ENCODE measurements at regions not wholly inside any gene's neighbourhood (a gene's known extent, or its start where the extent isn't known, plus 50 kb on each side); places are given as distances from the start of the nearest gene placed in this dataset.

- Mint-ChIP-seq H3K4me1 (no peaks in the 10 kb centered on the region), H3K9me3 (no peaks in the 10 kb centered on the region), H3K27ac (no peak overlapping the region), H3K36me3 (peaks cover 5% of the 10 kb centered on the region), H3K4me3 (no peak overlapping the region)
- ATAC-seq (no peak), DNase-seq (ENCODE audit: low spot score in 2 of 2) (no peak)
Measured at GRCh38 chr4:159432436-159432835, 329.6 kb downstream of the RAPGEF2 start.

- DNase-seq (ENCODE audit: low spot score in 2 of 2), result no peak
- no peaks in the 10 kb centered on the region for H3K4me1 Mint-ChIP-seq
- H3K4me3 Mint-ChIP-seq, result no peak overlapping the region
- H3K9me3 Mint-ChIP-seq, result no peaks in the 10 kb centered on the region
- H3K27ac Mint-ChIP-seq, result no peak overlapping the region
- H3K36me3 Mint-ChIP-seq, result peaks cover 5% of the 10 kb centered on the region
- ATAC-seq, result no peak
Measured at GRCh38 chr4:159433337-159433736, 330.5 kb downstream of the RAPGEF2 start.

GRCh38 chr4:159434114-159434870 lies 331.4 kb downstream of the RAPGEF2 start:
- H3K27ac Mint-ChIP-seq, result no peak overlapping the region
- no peak for ATAC-seq

GRCh38 chr4:159434871-159435241 lies 332.0 kb downstream of the RAPGEF2 start:
- ATAC-seq (no peak), DNase-seq (ENCODE audit: low spot score in 2 of 2) (no peak)
- H3K27ac Mint-ChIP-seq, result no peak overlapping the region
- H3K36me3 Mint-ChIP-seq, result peaks cover 5% of the 10 kb centered on the region
- no peak overlapping the region for H3K4me3 Mint-ChIP-seq
- no peaks in the 10 kb centered on the region for H3K9me3 Mint-ChIP-seq
- no peaks in the 10 kb centered on the region for H3K4me1 Mint-ChIP-seq

More at GRCh38 chr4:159434114-159434870, 331.4 kb downstream of the RAPGEF2 start:
- no peak overlapping the region for H3K4me3 Mint-ChIP-seq
- peaks cover 5% of the 10 kb centered on the region for H3K36me3 Mint-ChIP-seq
- no peaks in the 10 kb centered on the region for H3K4me1 Mint-ChIP-seq
- no peaks in the 10 kb centered on the region for H3K9me3 Mint-ChIP-seq
- no peak for DNase-seq (ENCODE audit: low spot score in 2 of 2)

- H3K9me3 Mint-ChIP-seq, result no peaks in the 10 kb centered on the region
- no peaks in the 10 kb centered on the region for H3K4me1 Mint-ChIP-seq
- DNase-seq (ENCODE audit: low spot score in 2 of 2) (no peak), ATAC-seq (no peak)
- H3K4me3 Mint-ChIP-seq, result no peak overlapping the region
- peaks cover 5% of the 10 kb centered on the region for H3K36me3 Mint-ChIP-seq
- H3K27ac Mint-ChIP-seq, result no peak overlapping the region
Measured at GRCh38 chr4:159435561-159436023, 332.7 kb downstream of the RAPGEF2 start.

GRCh38 chr4:159443975-159444374 lies 341.1 kb downstream of the RAPGEF2 start:
- ATAC-seq (no peak), DNase-seq (ENCODE audit: low spot score in 2 of 2) (no peak)
- H3K4me1 Mint-ChIP-seq, result no peaks in the 10 kb centered on the region
- H3K36me3 Mint-ChIP-seq, result no peaks in the 10 kb centered on the region
- no peaks in the 10 kb centered on the region for H3K9me3 Mint-ChIP-seq
- H3K27ac Mint-ChIP-seq, result no peak overlapping the region
- no peak overlapping the region for H3K4me3 Mint-ChIP-seq

GRCh38 chr4:159444678-159445077 lies 341.8 kb downstream of the RAPGEF2 start:
- no peak for ATAC-seq
- no peaks in the 10 kb centered on the region for H3K36me3 Mint-ChIP-seq
- no peak overlapping the region for H3K4me3 Mint-ChIP-seq
- no peak for DNase-seq (ENCODE audit: low spot score in 2 of 2)
- H3K9me3 Mint-ChIP-seq, result no peaks in the 10 kb centered on the region
- no peak overlapping the region for H3K27ac Mint-ChIP-seq
- no peaks in the 10 kb centered on the region for H3K4me1 Mint-ChIP-seq

GRCh38 chr4:159445692-159446091 lies 342.8 kb downstream of the RAPGEF2 start:
- no peaks in the 10 kb centered on the region for H3K36me3 Mint-ChIP-seq
- ATAC-seq, result no peak
- no peak overlapping the region for H3K4me3 Mint-ChIP-seq

GRCh38 chr4:159446266-159446976 lies 343.5 kb downstream of the RAPGEF2 start:
- H3K9me3 Mint-ChIP-seq, result no peaks in the 10 kb centered on the region
- H3K36me3 Mint-ChIP-seq, result no peaks in the 10 kb centered on the region
- no peak overlapping the region for H3K4me3 Mint-ChIP-seq
- peak; percentile 3 to 51 for DNase-seq (ENCODE audit: low spot score in 2 of 2)
- H3K4me1 Mint-ChIP-seq, result no peaks in the 10 kb centered on the region
- ATAC-seq, result peak; percentile 87
- H3K27ac Mint-ChIP-seq, result no peak overlapping the region

More at GRCh38 chr4:159445692-159446091, 342.8 kb downstream of the RAPGEF2 start:
- Mint-ChIP-seq H3K27ac (no peak overlapping the region), H3K4me1 (no peaks in the 10 kb centered on the region), H3K9me3 (no peaks in the 10 kb centered on the region)
- DNase-seq (ENCODE audit: low spot score in 2 of 2), result no peak

GRCh38 chr4:159447296-159447695 lies 344.4 kb downstream of the RAPGEF2 start:
- Mint-ChIP-seq H3K4me1 (no peaks in the 10 kb centered on the region), H3K9me3 (no peaks in the 10 kb centered on the region), H3K36me3 (no peaks in the 10 kb centered on the region), H3K4me3 (no peak overlapping the region), H3K27ac (no peak overlapping the region)
- DNase-seq (ENCODE audit: low spot score in 2 of 2) (no peak), ATAC-seq (no peak)

- ATAC-seq (no peak), DNase-seq (ENCODE audit: low spot score in 2 of 2) (no peak)
- Mint-ChIP-seq H3K4me1 (no peaks in the 10 kb centered on the region), H3K36me3 (no peaks in the 10 kb centered on the region), H3K27ac (no peak overlapping the region), H3K4me3 (no peak overlapping the region), H3K9me3 (no peaks in the 10 kb centered on the region)
Measured at GRCh38 chr4:159451006-159451405, 348.1 kb downstream of the RAPGEF2 start.

GRCh38 chr4:159455675-159456237 lies 352.9 kb downstream of the RAPGEF2 start:
- no peaks in the 10 kb centered on the region for H3K4me1 Mint-ChIP-seq
- ATAC-seq (no peak), DNase-seq (ENCODE audit: low spot score in 2 of 2) (no peak)
- H3K36me3 Mint-ChIP-seq, result no peaks in the 10 kb centered on the region
- no peak overlapping the region for H3K4me3 Mint-ChIP-seq
- H3K27ac Mint-ChIP-seq, result no peak overlapping the region
- H3K9me3 Mint-ChIP-seq, result no peaks in the 10 kb centered on the region

GRCh38 chr4:159460371-159460770 lies 357.5 kb downstream of the RAPGEF2 start:
- H3K36me3 Mint-ChIP-seq, result no peaks in the 10 kb centered on the region
- H3K4me3 Mint-ChIP-seq, result no peak overlapping the region
- no peaks in the 10 kb centered on the region for H3K4me1 Mint-ChIP-seq
- no peak for ATAC-seq
- no peak for DNase-seq (ENCODE audit: low spot score in 2 of 2)
- H3K27ac Mint-ChIP-seq, result no peak overlapping the region
- H3K9me3 Mint-ChIP-seq, result peaks cover 8% of the 10 kb centered on the region

- DNase-seq (ENCODE audit: low spot score in 2 of 2) (no peak), ATAC-seq (no peak)
- no peak overlapping the region for H3K27ac Mint-ChIP-seq
- no peak overlapping the region for H3K4me3 Mint-ChIP-seq
- peaks cover 11% of the 10 kb centered on the region for H3K9me3 Mint-ChIP-seq
- H3K4me1 Mint-ChIP-seq, result no peaks in the 10 kb centered on the region
- no peaks in the 10 kb centered on the region for H3K36me3 Mint-ChIP-seq
Measured at GRCh38 chr4:159463235-159463634, 360.4 kb downstream of the RAPGEF2 start.

GRCh38 chr4:159464302-159464701 lies 361.4 kb downstream of the RAPGEF2 start:
- ATAC-seq, result no peak
- no peak overlapping the region for H3K4me3 Mint-ChIP-seq
- no peaks in the 10 kb centered on the region for H3K36me3 Mint-ChIP-seq
- no peaks in the 10 kb centered on the region for H3K4me1 Mint-ChIP-seq
- H3K27ac Mint-ChIP-seq, result no peak overlapping the region
- no peak for DNase-seq (ENCODE audit: low spot score in 2 of 2)
- peaks cover 11% of the 10 kb centered on the region for H3K9me3 Mint-ChIP-seq

- no peak for DNase-seq (ENCODE audit: low spot score in 2 of 2)
- Mint-ChIP-seq H3K9me3 (no peaks in the 10 kb centered on the region), H3K36me3 (no peaks in the 10 kb centered on the region), H3K4me3 (no peak overlapping the region), H3K4me1 (no peaks in the 10 kb centered on the region), H3K27ac (no peak overlapping the region)
- no peak for ATAC-seq
Measured at GRCh38 chr4:159476886-159477285, 374.0 kb downstream of the RAPGEF2 start.
